Panc1 (cell line): ENCODE measurements at regions not wholly inside any gene's neighbourhood (a gene's known extent, or its start where the extent isn't known, plus 50 kb on each side); places are given as distances from the start of the nearest gene placed in this dataset.

Experiments
- CTCF ChIP-seq: fragments of 450-650 bp; IDR thresholded peaks from 2 replicates; pipeline ENCODE4 v1.5.1; 2017; ENCODE audit warnings: mild to moderate bottlenecking
- POLR2AphosphoS5 ChIP-seq: IDR thresholded peaks from 2 replicates; pipeline ENCODE4 v1.6.1; 2012; ENCODE audit warnings: mild to moderate bottlenecking, low read depth, low read length, moderate library complexity
- REST ChIP-seq, 2 experiments: IDR thresholded peaks; 2 replicates each; pipeline ENCODE4 v1.6.1; 2011 to 2012; ENCODE audit warnings: low read depth in 2 of 2, control low read depth in 1 of 2, low read length in 1 of 2, mild to moderate bottlenecking in 1 of 2, moderate library complexity in 1 of 2; ENCODE audit not compliant: insufficient read depth in 1 of 2
- SIN3A ChIP-seq: IDR thresholded peaks from 2 replicates; pipeline ENCODE4 v1.6.1; 2012; ENCODE audit warnings: low read depth, mild to moderate bottlenecking, low read length, moderate library complexity, borderline replicate concordance; ENCODE audit not compliant: insufficient read depth
- TCF7L2 ChIP-seq: IDR thresholded peaks from 2 replicates; pipeline ENCODE4 v1.6.1; 2011; ENCODE audit warnings: mild to moderate bottlenecking, low read depth, low read length, inconsistent platforms

- TF ChIP-seq CTCF (no peak), REST (IDR thresholded peaks at IDR 0.05; ENCODE audit: insufficient read depth in 1 of 2, low read depth in 2 of 2, low read length in 1 of 2) (no peak), POLR2AphosphoS5 (no peak), TCF7L2 (no peak), SIN3A (no peak)
Measured at GRCh38 chr22:22033803-22034468, 51.3 kb upstream of the TOP3B start.
